Cardiac muscle cell (in vitro differentiated cells and primary cell): ENCODE measurements at regions not wholly inside any gene's neighbourhood (a gene's known extent, or its start where the extent isn't known, plus 50 kb on each side); places are given as distances from the start of the nearest gene placed in this dataset.

ENCODE experiments used
- DNase-seq, 2 donors: peaks; one replicate each; pipeline versions ENCODE4 v3.0.0 to v3.0.0-alpha.2; 2010 to 2017; ENCODE audit warnings: low read depth in 1 of 2, low spot score in 1 of 2
- H3K27ac ChIP-seq: fragments of 200-600 bp; sonication (generic); 2 replicates; pipeline ENCODE4 v1.5.1; 2016
- H3K27me3 ChIP-seq: fragments of 200-600 bp; sonication (generic); 2 replicates; pipeline ENCODE4 v1.6.0; 2016; ENCODE audit warnings: control low read depth
- H3K36me3 ChIP-seq: fragments of 200-600 bp; sonication (generic); 2 replicates; pipeline ENCODE4 v1.5.1; 2016; ENCODE audit warnings: control low read depth
- H3K4me1 ChIP-seq: fragments of 200-600 bp; sonication (generic); 2 replicates; pipeline ENCODE4 v1.8.1; 2017; ENCODE audit warnings: low read depth, mild to moderate bottlenecking, mixed run types
- H3K4me3 ChIP-seq: fragments of 200-600 bp; sonication (generic); 2 replicates; pipeline ENCODE4 v1.5.1; 2016; ENCODE audit warnings: mild to moderate bottlenecking
- H3K9me3 ChIP-seq: fragments of 200-600 bp; sonication (generic); 2 replicates; pipeline ENCODE4 v1.5.1; 2017; ENCODE audit warnings: low read depth, mild to moderate bottlenecking, control low read depth
- TF ChIP-seq, protein P1 (sequence below): IDR thresholded peaks from 2 replicates; pipeline ENCODE4 v1.5.1; 2012; ENCODE audit warnings: low read depth, mild to moderate bottlenecking, low read length

DNA sequence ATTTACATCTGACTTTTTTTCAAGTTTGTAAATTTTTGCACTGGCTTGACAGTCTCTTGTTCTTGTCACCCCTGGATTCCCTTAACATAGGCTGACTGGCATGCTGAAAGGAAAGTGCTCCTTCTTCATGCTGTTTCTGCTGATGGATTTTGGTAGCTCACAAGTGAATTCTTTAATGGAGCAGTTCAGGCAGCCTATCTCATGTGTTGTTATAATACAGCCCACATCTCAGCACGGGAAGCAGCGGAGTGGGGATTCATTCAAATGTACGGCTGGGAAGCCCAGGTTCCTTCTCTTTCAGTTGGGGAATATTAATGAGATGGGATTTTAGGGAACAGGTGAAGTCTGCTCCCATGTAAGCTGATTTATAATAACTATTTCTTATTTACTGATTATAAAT is 142.8 kb downstream of the CD8B2 start:
- H3K4me3 ChIP-seq: no peak overlapping the region
- no peaks in the 10 kb centered on the region for H3K4me1 ChIP-seq
- no peak for DNase-seq
- TF ChIP-seq, protein P1, sequence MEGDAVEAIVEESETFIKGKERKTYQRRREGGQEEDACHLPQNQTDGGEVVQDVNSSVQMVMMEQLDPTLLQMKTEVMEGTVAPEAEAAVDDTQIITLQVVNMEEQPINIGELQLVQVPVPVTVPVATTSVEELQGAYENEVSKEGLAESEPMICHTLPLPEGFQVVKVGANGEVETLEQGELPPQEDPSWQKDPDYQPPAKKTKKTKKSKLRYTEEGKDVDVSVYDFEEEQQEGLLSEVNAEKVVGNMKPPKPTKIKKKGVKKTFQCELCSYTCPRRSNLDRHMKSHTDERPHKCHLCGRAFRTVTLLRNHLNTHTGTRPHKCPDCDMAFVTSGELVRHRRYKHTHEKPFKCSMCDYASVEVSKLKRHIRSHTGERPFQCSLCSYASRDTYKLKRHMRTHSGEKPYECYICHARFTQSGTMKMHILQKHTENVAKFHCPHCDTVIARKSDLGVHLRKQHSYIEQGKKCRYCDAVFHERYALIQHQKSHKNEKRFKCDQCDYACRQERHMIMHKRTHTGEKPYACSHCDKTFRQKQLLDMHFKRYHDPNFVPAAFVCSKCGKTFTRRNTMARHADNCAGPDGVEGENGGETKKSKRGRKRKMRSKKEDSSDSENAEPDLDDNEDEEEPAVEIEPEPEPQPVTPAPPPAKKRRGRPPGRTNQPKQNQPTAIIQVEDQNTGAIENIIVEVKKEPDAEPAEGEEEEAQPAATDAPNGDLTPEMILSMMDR: no peak
- H3K9me3 ChIP-seq: no peaks in the 10 kb centered on the region
- no peak overlapping the region for H3K27ac ChIP-seq
- H3K36me3 ChIP-seq: no peaks in the 10 kb centered on the region
- H3K27me3 ChIP-seq: no peaks in the 10 kb centered on the region

DNA sequence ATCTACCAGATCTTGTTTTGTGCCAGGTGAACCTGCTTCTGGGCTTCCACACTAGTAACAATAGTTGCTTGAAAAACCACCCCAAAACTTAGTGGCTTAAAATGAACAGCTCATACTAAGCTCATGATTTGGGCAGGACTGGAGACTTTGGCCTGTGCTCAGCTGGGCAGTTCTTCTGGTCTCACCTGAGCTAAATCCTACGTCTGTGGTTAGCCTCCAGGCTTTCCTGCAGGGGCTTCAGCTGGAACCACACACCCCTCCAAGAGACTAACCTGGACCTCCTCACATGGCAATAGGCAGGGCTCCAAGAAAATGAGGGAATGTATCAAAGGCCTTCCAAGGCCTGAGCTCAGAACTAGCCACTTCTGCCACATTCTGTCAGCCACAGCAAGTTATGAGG is 144.1 kb downstream of the CD8B2 start:
- TF ChIP-seq, protein P1: no peak
- Histone ChIP-seq H3K27ac (no peak overlapping the region), H3K4me1 (no peaks in the 10 kb centered on the region), H3K27me3 (no peaks in the 10 kb centered on the region), H3K9me3 (no peaks in the 10 kb centered on the region), H3K4me3 (no peak overlapping the region), H3K36me3 (no peaks in the 10 kb centered on the region)
- no peak for DNase-seq

DNA sequence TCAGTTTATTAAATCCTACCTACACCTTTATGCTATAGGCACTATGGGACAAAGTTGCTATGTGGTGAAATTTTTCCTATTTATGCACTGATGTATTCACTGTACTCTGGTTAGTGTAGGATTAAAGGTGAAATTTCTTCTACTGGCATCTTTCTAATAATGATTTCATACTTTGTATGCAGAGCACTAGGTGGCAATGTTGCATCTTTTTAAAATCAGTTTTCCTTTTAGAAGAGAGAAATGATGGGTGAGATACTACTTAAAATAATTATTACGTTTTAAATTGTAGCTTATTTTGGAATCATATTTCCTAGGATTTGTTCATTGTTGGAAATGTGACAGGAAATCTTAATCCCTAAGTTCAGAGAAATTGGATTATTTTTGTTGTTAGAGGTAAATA is 150.9 kb downstream of the CD8B2 start:
- no peaks in the 10 kb centered on the region for H3K27me3 ChIP-seq
- TF ChIP-seq, protein P1: peak; percentile 41
- no peak overlapping the region for H3K4me3 ChIP-seq
- no peak overlapping the region for H3K27ac ChIP-seq
- H3K4me1 ChIP-seq: no peaks in the 10 kb centered on the region
- DNase-seq: peak; percentile 44 to 48
- H3K36me3 ChIP-seq: no peaks in the 10 kb centered on the region
- H3K9me3 ChIP-seq: no peaks in the 10 kb centered on the region

DNA sequence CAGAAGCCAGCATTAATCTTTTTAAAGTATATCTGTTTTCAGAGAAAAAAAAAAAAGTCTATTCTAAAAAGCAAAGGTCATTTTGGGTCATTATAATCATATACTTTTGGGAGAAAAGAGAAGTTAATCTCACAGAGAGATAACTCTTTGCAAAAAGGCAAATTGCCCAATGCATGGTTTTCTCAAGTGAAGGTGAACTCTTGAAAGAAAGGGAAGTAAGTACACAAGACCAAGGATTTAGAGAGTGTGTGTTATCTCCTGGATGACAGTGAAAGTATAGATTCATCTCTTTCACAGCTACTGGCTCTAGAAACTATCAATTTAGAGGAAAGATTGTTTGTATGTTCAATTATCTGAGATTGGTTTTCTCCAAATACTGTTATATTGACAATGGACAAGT is 151.4 kb downstream of the CD8B2 start:
- Histone ChIP-seq H3K4me3 (no peak overlapping the region), H3K9me3 (no peaks in the 10 kb centered on the region), H3K27ac (no peak overlapping the region), H3K36me3 (no peaks in the 10 kb centered on the region), H3K4me1 (no peaks in the 10 kb centered on the region), H3K27me3 (no peaks in the 10 kb centered on the region)
- DNase-seq: no peak
- TF ChIP-seq, protein P1: no peak

DNA sequence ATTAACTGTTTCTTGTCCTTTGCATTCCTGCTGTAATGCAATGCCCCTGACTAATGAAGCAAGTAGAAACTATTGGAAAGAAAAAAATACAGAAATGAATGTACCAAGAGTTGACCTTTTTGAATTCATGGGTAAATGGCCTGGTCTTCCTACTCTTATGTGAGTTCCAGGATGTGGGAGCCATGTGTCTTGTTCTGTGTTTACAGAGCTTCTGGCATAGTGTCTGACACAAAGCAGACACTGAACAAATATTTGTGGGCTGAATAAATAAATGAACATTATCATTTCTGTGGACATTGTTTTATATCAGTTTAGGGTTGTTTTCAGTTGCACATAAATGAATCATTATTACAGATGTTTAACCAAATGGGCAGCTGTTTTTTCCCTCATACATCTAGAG is 155.5 kb downstream of the CD8B2 start:
- no peaks in the 10 kb centered on the region for H3K4me1 ChIP-seq
- TF ChIP-seq, protein P1: no peak
- H3K36me3 ChIP-seq: no peaks in the 10 kb centered on the region
- no peak overlapping the region for H3K27ac ChIP-seq
- H3K27me3 ChIP-seq: no peaks in the 10 kb centered on the region
- no peaks in the 10 kb centered on the region for H3K9me3 ChIP-seq
- peak in 1 of 2 donors; percentile 55 for DNase-seq
- no peak overlapping the region for H3K4me3 ChIP-seq

DNA sequence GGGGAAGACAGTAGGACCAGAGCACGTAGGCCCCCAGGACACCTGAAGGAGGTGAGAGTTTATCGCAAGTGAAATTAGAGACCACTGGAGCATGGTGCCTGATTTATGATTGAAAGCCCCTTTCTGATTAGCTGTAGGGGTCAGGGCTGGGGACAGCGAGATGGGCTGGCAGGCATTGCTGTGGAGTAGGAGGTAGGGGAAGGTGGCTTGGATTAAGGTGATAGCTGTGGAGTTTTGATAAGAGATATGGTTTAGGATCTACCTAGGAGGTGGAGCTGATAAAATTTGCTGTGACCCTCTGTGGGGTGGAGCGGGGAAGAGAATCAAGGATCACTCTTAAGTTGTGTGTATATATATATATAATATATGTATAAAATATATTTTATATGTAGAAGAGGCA is 157.5 kb downstream of the CD8B2 start:
- Histone ChIP-seq H3K27ac (no peak overlapping the region), H3K27me3 (no peaks in the 10 kb centered on the region), H3K4me3 (no peak overlapping the region), H3K4me1 (no peaks in the 10 kb centered on the region), H3K36me3 (no peaks in the 10 kb centered on the region), H3K9me3 (no peaks in the 10 kb centered on the region)
- TF ChIP-seq, protein P1: no peak
- no peak for DNase-seq
